Neural cell (in vitro differentiated cells): ENCODE measurements at regions not wholly inside any gene's neighbourhood (a gene's known extent, or its start where the extent isn't known, plus 50 kb on each side); places are given as distances from the start of the nearest gene placed in this dataset.

Experiments used
- CTCF ChIP-seq: fragments of 450-650 bp; IDR thresholded peaks from 2 replicates; pipeline ENCODE4 v1.5.1; 2014; ENCODE audit warnings: antibody characterized with exemption, mild to moderate bottlenecking, moderate library complexity; ENCODE audit not compliant: poor library complexity, severe bottlenecking
- EP300 ChIP-seq: fragments of 450-650 bp; conservative IDR thresholded peaks from 2 replicates; pipeline ENCODE4 v1.6.1; 2014; ENCODE audit warnings: antibody characterized with exemption, mild to moderate bottlenecking, moderate library complexity; ENCODE audit not compliant: poor library complexity, severe bottlenecking
- EZH2 ChIP-seq: fragments of 200-600, 300-800 bp; shearing (Covaris generic), sonication (generic); IDR thresholded peaks from 2 replicates; pipeline ENCODE4 v1.6.1; 2014; ENCODE audit warnings: antibody characterized with exemption, low read length, borderline replicate concordance, mild to moderate bottlenecking; ENCODE audit not compliant: insufficient read depth, poor library complexity, severe bottlenecking
- POLR2AphosphoS5 ChIP-seq: IDR thresholded peaks from 2 replicates; pipeline ENCODE4 v1.6.1; 2012
- RAD21 ChIP-seq: fragments of 450-650 bp; conservative IDR thresholded peaks from 2 replicates; pipeline ENCODE4 v1.6.1; 2014; ENCODE audit warnings: antibody characterized with exemption, mild to moderate bottlenecking, moderate library complexity
- REST ChIP-seq: IDR thresholded peaks from 2 replicates; pipeline ENCODE4 v1.6.1; 2012; ENCODE audit warnings: borderline replicate concordance
- SMC3 ChIP-seq: fragments of 450-650 bp; conservative IDR thresholded peaks from 2 replicates; pipeline ENCODE4 v1.6.1; 2014; ENCODE audit warnings: antibody characterized with exemption, mild to moderate bottlenecking, moderate library complexity; ENCODE audit not compliant: poor library complexity
- TAF1 ChIP-seq: IDR thresholded peaks from 2 replicates; pipeline ENCODE4 v1.6.1; 2012; ENCODE audit warnings: low read depth

GRCh38 chr15:31587583-31587982 is 260.9 kb downstream of the KLF13 start:
- TF ChIP-seq EP300 (no peak), TAF1 (no peak), POLR2AphosphoS5 (no peak), EZH2 (no peak), REST (no peak), CTCF (no peak), SMC3 (no peak), RAD21 (no peak)
